NCI-H345 treated with DMSO at 0.1 percent for 48 hours (cell line): ENCODE measurements at regions not wholly inside any gene's neighbourhood (a gene's known extent, or its start where the extent isn't known, plus 50 kb on each side); places are given as distances from the start of the nearest gene placed in this dataset.

Experiments used
- DNase-seq: peaks from one replicate; lab custom pipeline; 2025; ENCODE audit not compliant: unreplicated experiment; lab: John Stamatoyannopoulos, UW

DNA sequence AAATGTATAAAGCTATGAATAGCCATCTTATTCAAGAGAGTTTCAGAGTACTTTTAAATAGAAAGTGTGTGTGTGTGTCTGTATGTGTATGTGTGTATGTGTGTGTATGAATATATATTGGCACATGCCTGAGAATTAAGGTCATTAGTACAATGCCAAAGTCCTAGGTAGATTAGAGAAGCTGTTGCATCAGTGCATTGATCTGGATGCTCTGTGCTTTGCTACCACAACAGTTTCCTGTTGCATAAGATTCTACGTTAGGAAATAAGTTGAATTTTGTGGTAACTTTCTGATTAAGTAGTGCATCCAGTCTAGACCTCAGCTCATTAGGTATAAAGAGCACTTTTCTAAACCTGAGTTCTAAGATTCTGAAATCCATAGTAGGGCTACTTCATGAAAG, 1102.8 kb upstream of the KLHL29 start:
- no peak for DNase-seq

DNA sequence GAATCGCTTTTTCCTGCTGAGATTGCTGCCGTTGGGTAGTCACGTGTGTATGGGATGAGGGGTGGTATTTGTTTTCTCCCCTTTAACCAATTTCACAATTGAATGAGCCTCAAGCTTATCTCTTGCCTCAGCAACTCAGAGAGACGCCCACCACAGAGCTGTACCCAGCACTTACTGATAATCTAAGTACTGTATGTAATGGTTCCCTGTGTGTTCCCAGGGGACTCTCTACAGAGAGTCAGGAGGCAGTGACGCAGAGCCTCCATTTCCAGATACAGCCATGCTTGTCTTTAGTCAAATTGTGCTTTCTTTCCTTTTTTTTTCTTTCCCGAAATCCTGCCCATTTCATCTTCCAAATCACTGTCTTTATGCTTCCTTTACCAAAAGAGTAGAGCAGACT, 1102.1 kb upstream of the KLHL29 start:
- DNase-seq: no peak

DNA sequence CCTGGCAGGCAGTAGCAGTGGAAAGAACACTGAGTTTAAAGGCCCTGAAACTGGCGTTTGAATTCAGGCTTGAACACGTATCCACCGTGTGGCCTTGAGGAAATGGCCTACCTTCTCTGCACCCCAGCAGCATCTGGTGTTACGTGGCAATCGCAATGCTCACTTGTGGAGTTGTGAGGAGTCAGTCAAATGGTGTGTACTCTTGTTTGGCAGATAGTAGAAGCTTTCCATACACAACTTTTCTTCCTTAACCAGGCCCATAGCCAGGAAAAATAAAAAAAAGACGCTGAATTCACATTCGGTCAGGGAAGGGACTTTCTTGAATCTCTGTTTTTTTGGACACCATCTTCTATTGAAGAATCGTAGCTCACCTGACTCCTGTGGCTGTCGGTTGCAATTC, 1101.5 kb upstream of the KLHL29 start:
- no peak for DNase-seq

DNA sequence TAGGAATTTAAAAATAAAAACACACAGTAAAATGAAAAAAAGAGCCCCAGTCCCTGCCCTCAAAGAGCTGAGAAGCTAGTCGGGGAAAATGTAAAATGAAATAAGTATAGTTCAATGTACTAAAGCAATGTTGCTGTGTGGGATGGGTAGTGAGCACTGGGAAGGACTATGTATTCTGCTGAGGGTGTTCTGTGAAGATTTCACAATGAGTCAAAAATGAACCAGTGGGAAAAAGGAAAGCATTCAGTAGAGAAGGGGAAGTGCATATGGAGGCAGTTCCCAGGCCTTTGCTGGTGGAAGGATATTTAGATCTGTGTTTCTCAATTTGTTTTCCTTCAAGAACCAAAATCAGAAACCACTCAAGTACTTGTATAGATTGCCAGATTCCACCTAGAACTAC, 1094.7 kb upstream of the KLHL29 start:
- DNase-seq: no peak

DNA sequence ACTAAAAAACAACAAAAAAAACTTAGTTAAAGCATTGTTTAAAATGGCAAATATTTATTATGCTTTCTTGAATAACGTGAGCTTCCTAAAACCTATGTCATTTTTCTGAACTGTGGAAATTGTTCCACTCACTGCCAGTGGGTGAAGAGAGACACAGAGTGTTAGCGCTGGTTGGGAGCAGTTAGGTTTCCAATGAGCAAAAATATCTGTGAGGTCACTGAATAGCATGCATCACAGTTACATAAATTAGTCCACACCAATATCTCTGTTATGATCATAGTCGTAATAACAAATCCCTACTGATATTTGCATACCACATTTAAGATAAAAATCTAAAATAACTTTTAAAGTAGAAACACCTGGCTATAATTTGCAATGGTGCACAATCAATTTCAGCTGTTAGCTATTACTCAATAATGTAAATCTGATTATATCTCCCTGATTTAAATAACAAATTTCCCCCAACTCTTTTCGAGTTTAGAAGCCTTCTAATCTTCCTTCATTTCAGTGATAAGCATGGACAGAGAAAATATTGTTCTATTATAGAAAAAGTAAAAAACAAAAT, 1094.0 kb upstream of the KLHL29 start:
- no peak for DNase-seq

DNA sequence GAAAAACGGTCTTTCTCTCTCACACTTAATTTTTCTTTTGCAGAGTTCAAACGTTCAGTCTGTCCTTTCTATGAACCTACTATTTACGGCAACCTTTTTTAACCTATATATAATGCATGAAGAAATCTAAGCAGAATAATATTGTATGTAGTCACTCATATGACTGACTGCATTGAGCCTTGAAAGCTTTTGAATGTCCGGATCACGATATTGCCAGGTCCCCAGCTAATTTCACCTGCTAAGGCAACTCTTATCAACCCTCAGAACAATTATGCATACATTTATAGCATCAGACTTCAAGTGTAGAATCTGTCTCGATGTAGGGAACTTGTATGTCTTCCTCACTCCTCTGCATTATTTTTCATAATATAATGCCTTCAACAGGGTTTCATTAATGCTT, 1083.8 kb upstream of the KLHL29 start:
- DNase-seq: no peak

DNA sequence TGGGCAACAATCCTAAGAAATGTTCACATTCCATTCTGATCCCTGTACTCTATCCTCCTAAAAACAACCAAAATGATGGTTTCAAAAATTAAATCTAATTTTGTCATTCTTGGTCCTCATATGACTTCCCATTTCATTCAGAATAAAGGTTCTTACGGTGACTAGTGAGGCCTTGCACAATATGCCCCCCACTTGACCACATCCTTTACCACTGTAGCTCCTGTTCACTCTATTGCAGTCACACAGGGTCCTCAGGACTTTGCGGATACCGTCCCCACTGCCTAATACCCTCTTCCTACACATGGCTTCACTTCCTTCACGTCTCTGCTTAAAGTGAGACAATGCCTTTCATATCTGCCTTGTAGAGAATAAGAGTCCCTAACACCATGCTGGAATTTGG, 1058.7 kb upstream of the KLHL29 start:
- no peak for DNase-seq

DNA sequence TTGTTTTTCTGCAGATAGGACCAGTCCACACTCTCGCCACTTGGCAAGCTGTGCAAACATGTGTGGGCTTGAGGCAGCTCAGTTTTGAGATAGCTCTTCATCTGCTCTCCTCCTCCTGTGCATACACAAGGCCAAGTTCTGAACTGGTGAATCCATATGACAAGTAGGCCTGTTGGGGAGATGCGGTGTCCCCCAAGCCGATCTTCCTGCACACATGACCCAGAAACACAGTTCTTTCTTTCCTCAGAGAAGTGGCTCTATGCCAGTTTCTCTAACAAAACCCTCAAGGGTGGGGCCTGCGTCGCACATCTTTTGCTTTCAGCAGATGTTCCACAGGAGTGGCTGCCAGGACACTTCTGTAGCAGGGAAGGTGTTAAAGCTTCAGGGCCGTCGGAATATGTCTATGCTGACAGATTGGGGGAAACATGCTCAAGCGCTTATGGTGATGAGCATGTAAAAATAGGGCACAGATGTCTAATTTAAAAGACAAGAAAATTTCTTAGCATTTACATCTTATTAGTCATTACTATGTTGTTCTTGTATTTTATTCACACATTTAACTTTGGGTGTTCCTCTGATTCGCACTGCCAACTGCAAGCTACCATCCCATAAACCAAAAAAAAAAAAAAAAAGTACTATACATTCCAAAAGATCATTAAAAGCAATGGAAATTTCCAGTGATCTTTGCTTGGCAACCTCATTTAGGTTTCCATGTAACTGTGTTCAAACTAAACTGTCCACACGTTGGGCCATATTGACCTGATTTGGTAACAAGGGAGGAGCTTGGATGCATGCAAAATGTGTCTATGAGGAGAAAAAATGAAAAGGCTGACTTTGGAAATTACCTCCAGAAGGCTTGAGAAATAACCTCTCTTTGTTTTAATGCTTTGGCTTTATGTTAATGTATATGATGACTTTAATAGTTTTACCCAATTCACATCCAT, 1055.5 kb upstream of the KLHL29 start:
- DNase-seq: peak; percentile 47

DNA sequence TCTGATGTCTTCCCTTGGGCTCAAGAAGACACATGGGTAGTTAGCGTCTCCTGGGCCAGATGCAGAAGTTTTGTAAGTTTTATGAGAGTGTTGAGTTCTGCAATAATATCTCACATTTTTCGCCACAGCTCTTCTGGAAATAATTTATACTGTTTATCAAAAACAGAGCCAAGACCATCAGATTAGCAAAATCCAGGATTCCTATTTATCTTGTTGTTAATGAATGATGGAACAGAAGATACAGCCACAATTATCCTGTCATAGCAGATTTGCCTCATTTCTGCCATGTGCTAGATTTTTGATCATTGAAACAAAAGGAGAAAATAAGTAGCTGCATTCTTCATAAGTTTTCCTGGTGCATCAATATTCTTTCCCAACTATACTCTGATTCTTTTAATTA, 1048.6 kb upstream of the KLHL29 start:
- DNase-seq: no peak

DNA sequence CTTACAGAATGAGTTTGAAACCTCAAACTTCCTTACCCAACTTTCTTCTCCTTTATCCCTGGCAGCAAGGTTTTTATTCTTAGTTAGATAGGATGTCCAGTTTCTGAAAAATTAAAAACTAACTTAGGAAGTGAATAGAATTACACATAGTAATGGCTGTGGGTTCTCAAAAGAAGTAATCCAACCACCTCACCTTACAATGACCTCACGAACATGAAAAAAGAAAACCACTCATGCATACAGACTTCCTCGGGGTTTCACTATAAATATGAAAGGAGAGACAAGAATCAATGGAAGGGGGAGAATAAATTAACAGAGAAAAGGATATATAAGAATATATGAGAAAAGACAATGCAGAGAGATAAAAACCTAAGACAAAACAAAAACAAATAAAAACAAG, 1044.3 kb upstream of the KLHL29 start:
- DNase-seq: no peak

DNA sequence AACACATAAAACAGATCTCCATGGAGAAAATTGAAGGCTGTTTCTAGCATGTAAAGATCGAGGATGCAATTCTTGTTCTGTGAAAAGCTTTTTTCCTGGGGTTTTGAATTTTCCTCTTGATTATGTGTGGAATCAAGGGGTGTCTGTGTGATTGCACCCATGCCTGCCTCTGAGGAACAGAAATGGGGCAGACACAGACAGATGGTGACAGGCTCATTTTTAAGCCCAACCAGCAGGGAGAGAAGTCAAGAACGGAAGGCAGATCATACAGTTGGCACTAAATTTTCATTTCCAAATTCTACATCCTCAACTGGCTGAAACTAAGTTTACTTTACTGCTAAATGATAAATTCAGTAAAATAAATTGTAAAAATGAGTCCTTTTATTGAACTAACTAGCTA, 1037.7 kb upstream of the KLHL29 start:
- no peak for DNase-seq

DNA sequence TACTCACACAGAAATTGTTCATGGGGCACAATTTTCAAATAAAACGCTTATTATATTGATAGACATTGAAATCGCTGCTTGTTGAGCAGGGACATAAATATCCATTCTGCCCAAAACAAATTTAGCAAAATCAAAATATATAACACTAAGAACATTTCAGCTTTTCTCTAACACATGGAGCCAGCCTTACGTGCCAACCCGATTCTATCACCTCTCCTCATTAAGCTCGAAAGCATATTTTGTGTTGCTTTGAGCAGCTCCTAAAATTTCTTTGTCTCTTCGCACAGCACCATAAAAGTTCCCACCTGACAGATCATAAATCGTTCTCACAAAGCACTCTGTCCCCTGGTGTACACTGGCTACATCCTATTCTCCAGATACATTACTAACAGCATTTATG, 1034.4 kb upstream of the KLHL29 start:
- no peak for DNase-seq

DNA sequence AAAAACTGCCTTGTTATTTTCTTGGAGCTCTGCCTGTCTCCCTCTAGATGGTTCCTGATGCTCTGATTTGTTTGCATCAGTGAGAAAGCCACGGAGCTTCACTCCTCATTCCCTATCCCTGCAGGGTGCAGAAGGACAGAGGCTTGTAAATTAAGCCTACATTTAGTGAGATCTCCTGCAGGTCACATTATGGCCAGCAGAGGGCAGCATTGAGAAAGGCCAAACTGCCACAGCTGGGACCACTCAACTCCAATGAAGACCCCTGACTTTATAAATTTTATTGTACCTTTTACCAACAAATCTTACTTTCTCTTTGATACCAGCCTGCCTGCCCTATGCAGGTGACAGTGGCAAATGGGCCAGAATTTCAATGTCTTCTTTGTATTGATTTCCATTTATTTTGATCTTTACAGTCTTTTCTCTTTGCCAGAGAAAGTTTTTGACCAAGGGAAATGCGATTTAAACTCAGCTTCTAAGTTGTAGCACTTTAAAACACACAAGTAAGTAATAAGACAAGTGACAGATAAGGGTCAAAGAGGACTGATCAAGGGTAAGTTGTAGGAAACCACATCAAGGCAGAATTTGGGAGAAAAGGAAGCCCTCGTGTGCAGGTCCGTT, 1029.1 kb upstream of the KLHL29 start:
- DNase-seq: peak; percentile 4

DNA sequence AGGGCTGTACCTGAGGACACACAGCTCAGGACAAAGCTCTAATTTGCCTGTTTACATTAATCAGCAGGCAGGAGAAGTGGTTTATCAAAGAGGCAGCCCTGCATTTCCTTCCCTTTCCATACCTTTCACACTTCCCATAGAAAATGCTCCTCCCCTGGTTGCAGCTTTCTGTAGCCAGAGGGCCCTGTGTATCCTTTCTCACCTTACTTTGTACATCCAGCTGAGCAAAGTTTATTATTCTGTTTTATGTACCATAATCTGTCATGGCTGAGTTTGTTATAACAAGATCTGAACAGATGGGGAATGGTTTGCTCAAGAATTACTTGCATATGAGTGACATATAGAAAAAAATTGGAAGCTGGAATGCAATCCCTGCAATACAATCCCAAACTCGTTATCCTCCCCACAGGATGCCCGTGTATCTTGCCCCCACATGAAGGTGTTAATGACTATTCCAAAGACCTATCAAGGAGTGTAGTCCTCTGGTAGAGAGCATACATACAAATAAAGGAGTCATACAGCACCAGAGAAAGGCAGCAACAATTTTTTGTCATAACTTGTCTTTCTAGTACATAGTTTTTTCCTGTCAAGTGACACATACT, 1025.8 kb upstream of the KLHL29 start:
- DNase-seq: no peak

DNA sequence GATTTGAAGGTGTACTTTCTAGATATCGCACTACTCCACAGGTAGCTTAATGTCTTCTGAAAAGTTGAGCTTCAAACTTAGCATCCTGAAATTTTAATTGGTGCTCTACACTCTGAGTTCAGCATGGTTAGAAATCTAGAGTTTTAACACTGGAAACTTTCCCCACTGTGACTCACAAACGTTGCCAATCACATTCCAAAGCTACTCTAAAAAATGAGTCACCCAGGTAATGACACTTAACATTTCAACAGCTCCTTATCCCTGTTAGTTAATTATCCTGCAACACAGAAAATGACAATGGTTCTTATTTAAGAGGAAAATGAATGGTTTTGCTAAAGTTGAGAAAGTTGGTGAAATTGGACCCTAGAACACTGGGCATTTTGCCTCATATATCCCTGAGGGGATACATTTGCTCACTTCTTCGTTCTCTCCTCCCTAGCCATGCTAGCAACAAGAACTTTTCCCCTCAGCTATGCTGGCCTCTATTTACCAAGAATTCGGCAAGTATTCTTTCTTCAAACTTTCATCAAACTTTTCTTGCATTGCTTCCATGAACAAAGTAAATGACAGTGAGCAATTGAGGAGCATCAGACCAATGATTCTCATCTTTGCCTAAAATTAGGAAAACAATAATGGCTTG, 1024.1 kb upstream of the KLHL29 start:
- no peak for DNase-seq

DNA sequence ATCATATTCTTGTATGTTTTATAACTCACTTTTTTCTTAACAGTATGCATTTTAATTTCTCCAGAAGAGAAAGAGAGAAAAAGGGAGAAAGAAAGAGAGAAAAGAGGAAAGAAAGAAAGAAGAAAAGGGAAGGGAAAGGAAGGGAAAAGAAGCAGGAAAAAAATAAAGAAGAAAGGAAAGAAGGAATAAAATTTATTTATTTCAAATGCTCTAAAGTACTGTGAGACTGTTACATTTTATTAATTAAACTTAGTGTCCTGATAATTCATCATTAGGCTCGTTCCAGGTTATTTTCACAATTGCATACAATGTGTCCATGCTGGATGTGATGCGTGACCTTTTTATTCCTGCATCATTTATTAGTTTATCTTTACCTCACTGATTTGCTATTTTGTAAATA, 1023.4 kb upstream of the KLHL29 start:
- no peak for DNase-seq

DNA sequence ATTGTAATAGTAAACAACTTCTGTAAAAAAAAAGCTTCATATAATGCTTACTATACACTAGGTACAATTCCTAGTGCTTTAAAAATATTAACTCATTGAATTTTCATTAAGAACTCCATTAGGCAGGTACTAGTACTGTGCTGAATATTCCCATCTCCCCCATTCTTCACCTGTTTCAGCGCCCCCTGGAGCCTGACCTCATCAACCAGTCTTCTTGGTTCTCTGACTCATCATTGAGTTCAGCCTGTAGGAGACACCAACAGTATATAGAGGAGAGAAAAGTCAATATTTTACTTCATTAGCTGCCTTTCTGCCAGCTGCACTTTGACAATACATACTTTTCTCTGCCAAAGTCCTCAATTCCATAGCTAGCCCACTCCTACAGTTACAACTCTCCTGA, 1009.9 kb upstream of the KLHL29 start:
- DNase-seq: no peak

DNA sequence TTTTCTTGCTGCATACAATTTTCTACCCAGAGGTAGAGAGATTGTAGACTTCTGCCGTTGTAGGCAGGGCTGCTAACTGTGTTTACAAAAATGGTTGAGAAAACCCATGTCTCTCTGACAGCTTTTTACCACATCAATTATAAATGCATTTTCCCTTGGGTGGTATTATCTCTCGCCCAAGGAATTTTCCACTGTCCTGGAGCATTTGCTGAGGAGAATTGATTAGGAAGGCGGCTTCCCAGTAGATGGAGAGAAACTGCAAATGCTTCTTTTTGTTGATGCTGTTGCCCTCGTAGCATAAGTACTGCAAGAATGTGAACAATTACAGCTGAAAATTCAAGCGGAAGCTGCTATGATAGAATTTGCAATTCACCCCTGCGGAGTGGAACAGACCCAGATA, 1007.7 kb upstream of the KLHL29 start:
- no peak for DNase-seq

DNA sequence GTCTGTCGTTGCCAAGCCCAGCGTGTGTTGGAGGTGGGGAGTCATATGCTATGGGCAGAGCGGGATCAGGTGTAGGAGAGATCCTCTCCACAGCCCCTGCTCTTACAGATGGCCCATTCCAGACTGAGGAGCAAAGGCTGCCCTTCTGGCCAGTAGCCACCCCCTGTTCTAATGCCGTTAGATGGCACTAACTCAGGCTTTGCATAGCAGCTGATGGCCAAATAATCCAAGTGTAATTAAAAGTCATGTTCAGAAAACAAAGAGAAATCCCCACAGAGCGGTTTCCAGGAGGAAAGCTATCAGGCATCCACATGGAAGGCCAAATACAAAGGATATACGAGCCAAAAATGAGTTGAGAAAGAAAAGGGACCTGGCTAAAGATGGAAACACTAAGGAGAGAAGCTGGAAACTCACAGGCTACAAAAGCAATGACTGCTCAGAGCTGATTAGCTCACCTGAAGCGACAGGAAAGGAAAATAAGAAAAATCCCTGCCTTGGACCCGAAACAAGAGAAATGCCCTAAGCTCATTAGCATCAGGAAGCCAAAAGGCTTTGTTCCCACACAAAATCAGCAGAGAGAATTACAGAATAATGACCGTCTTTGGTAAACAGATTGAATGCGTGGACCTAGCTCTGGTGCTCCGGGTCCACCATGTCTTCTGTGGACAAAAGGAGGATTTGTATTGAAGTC, 1002.4 kb upstream of the KLHL29 start:
- no peak for DNase-seq

DNA sequence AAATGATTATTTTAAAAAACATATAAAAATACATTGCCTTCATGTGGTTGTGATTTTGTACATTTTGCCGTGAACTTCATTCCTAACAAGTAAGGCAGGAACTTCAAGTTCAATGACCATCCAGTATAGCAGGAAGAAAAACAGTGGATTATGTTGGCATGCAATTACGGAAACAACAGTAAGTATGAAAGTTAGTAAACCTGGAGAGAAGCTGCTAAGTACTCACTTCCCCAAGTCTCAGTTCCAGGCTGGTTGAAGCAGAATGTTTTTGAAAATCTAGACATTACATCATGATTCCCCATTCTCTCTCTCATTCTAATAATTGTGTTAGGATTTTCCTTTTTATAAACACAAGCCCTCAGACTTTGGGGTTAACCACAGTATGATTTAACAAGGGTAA, 987.1 kb upstream of the KLHL29 start:
- DNase-seq: no peak

DNA sequence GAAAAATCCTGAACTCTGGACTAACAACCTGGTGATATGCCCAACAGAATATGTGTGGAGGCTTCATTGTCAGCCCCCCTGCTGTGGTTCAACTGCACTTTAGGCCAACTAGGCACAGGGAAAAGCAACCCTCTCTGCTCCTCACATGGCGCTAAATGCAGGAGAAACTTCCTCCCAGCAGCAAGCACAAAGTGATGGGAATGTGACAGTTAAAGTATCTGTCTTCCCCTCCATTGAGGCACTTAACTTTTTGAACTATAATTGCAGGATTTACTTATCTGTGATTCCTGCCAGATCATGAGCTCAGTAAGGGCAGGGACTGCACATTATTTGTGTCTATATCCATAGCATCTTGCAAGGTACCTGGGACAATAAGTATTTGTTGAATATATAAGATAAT, 981.2 kb upstream of the KLHL29 start:
- DNase-seq: no peak
